ENCODE measurements at regions not wholly inside any gene's neighbourhood (a gene's known extent, or its start where the extent isn't known, plus 50 kb on each side); places are given as distances from the start of the nearest gene placed in this dataset.

DNA sequence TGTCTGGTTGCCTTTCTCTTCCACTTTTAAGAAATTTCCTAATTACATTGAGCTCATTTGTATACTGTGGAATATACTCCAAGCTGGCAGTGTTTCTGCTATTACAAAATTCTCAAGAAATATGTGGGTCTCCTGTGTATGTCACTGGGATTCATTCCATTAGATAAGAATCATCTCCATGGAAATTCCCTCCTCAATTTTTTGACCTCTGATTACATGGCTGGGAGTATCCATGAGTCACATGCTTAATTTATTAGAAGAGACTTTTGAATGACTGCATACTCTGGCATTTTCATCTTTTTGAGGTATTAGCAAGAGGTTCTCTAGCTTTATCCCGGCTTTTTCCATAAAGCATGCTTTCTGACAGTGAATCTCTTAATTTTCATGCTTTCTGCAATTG is 665.5 kb upstream of the CNTNAP5 start:
- Mint-ChIP-seq H3K27me3 (no peaks in the 10 kb centered on the region), H3K27ac (no peak overlapping the region), H3K9me3 (peaks cover 36% of the 10 kb centered on the region), H3K4me3 (no peak overlapping the region), H3K4me1 (ENCODE audit: low read depth) (no peaks in the 10 kb centered on the region), H3K36me3 (ENCODE audit: low read depth) (no peaks in the 10 kb centered on the region)
- intact Hi-C loops (cut with micrococcal nuclease), result no loop called here

- no peak overlapping the region for H3K27ac Mint-ChIP-seq
- intact Hi-C loops (cut with micrococcal nuclease), result no loop called here
These were observed 662.2 kb upstream of the CNTNAP5 start for GRCh38 chr2:123362671-123363440.

DNA sequence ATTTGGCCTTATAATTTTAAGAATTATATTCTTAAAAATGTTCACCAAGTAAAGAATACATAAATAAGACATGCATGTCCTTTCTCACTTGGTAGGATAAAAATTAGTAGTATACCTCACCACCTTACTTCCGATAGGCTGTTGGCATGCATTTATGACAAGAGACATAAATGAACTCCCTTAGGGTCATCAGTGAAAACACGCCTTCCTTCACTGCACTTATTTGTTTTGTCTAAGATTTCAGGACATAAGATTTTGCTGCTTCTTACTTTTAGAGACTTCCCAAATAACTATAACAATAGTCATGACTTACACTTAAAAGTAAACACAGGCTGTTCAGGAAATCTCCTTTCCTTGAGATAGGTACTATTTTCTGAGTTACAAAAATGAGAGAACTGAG is 661.3 kb upstream of the CNTNAP5 start:
- Mint-ChIP-seq H3K9me3 (peaks cover 46% of the 10 kb centered on the region), H3K36me3 (ENCODE audit: low read depth) (no peaks in the 10 kb centered on the region), H3K27me3 (no peaks in the 10 kb centered on the region), H3K4me1 (ENCODE audit: low read depth) (no peaks in the 10 kb centered on the region), H3K4me3 (no peak overlapping the region), H3K27ac (no peak overlapping the region)
- intact Hi-C loops (cut with micrococcal nuclease), result no loop called here

More at GRCh38 chr2:123362671-123363440, 662.2 kb upstream of the CNTNAP5 start:
- peaks cover 42% of the 10 kb centered on the region for H3K9me3 Mint-ChIP-seq
- no peaks in the 10 kb centered on the region for H3K27me3 Mint-ChIP-seq
- H3K4me1 Mint-ChIP-seq (ENCODE audit: low read depth), result no peaks in the 10 kb centered on the region
- no peak overlapping the region for H3K4me3 Mint-ChIP-seq
- no peaks in the 10 kb centered on the region for H3K36me3 Mint-ChIP-seq (ENCODE audit: low read depth)

GRCh38 chr2:123364243-123364896 is 660.7 kb upstream of the CNTNAP5 start:
- H3K4me1 Mint-ChIP-seq (ENCODE audit: low read depth), result no peaks in the 10 kb centered on the region
- H3K27me3 Mint-ChIP-seq, result no peaks in the 10 kb centered on the region
- intact Hi-C loops (cut with micrococcal nuclease), result no loop called here
- no peak overlapping the region for H3K4me3 Mint-ChIP-seq
- no peaks in the 10 kb centered on the region for H3K36me3 Mint-ChIP-seq (ENCODE audit: low read depth)
- no peak overlapping the region for H3K27ac Mint-ChIP-seq
- peaks cover 50% of the 10 kb centered on the region for H3K9me3 Mint-ChIP-seq

- Mint-ChIP-seq H3K36me3 (ENCODE audit: low read depth) (no peaks in the 10 kb centered on the region), H3K9me3 (peaks cover 45% of the 10 kb centered on the region), H3K27ac (no peak overlapping the region), H3K4me1 (ENCODE audit: low read depth) (no peaks in the 10 kb centered on the region), H3K4me3 (no peak overlapping the region), H3K27me3 (no peaks in the 10 kb centered on the region)
- intact Hi-C loops (cut with micrococcal nuclease), result no loop called here
These were observed 658.7 kb upstream of the CNTNAP5 start for GRCh38 chr2:123366239-123366837.

DNA sequence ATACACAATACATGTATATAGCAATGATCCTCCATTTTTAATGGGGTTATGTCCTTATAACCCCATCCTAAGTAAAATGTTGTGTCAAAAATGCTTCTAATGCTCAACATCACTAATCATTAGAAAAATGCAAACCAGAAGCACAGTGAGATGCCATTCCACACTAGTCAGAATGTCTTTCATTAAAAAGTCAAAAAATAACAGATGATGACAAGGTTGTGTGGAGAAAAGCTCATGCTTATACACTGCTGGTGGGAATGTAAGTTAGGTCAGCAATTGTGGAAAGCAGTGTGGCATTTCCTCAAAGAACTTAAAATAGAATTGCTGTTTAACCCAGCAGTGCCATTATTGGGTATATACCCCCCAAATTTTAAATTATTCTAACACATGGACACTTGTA is 654.9 kb upstream of the CNTNAP5 start:
- H3K4me1 Mint-ChIP-seq (ENCODE audit: low read depth), result no peaks in the 10 kb centered on the region
- no peaks in the 10 kb centered on the region for H3K27me3 Mint-ChIP-seq
- H3K27ac Mint-ChIP-seq, result no peak overlapping the region
- no peak overlapping the region for H3K4me3 Mint-ChIP-seq
- H3K36me3 Mint-ChIP-seq (ENCODE audit: low read depth), result no peaks in the 10 kb centered on the region
- intact Hi-C loops (cut with micrococcal nuclease), result no loop called here
- H3K9me3 Mint-ChIP-seq, result peaks cover 42% of the 10 kb centered on the region

DNA sequence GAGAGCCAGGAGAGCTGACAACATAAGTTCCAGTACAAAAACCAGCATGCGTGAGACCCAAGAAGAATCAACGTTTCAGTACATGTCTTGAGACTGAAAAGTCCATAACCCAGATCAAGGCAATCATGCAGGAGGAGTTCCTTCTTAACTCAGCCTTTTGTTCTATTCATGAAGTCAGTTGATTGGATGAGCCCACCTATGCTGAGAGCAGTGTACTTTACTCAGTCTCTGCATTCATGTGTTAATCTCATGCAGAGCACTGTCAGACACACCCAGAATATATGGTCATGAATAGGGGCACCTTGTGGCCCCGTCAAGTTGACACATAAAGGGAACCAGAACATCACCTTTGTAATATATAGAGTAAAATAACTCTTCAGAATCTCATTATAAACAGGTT is 653.6 kb upstream of the CNTNAP5 start:
- no peak overlapping the region for H3K27ac Mint-ChIP-seq
- H3K4me1 Mint-ChIP-seq (ENCODE audit: low read depth), result no peaks in the 10 kb centered on the region
- intact Hi-C loops (cut with micrococcal nuclease), result no loop called here
- H3K9me3 Mint-ChIP-seq, result peaks cover 42% of the 10 kb centered on the region
- H3K27me3 Mint-ChIP-seq, result no peaks in the 10 kb centered on the region
- no peak overlapping the region for H3K4me3 Mint-ChIP-seq
- no peaks in the 10 kb centered on the region for H3K36me3 Mint-ChIP-seq (ENCODE audit: low read depth)

GRCh38 chr2:123380370-123380935 is 644.6 kb upstream of the CNTNAP5 start:
- peaks cover 62% of the 10 kb centered on the region for H3K9me3 Mint-ChIP-seq
- H3K4me1 Mint-ChIP-seq (ENCODE audit: low read depth), result no peaks in the 10 kb centered on the region
- H3K4me3 Mint-ChIP-seq, result no peak overlapping the region
- intact Hi-C loops (cut with micrococcal nuclease), result no loop called here
- H3K27me3 Mint-ChIP-seq, result no peaks in the 10 kb centered on the region
- no peaks in the 10 kb centered on the region for H3K36me3 Mint-ChIP-seq (ENCODE audit: low read depth)
- H3K27ac Mint-ChIP-seq, result no peak overlapping the region

- intact Hi-C loops (cut with micrococcal nuclease), result no loop called here
These were observed 609.4 kb upstream of the CNTNAP5 start for GRCh38 chr2:123415678-123416077.

GRCh38 chr2:123419976-123420375 is 605.1 kb upstream of the CNTNAP5 start:
- no peak overlapping the region for H3K27ac Mint-ChIP-seq
- H3K36me3 Mint-ChIP-seq (ENCODE audit: low read depth), result no peaks in the 10 kb centered on the region
- peaks cover 38% of the 10 kb centered on the region for H3K9me3 Mint-ChIP-seq
- intact Hi-C loops (cut with micrococcal nuclease), result no loop called here
- H3K4me1 Mint-ChIP-seq (ENCODE audit: low read depth), result no peaks in the 10 kb centered on the region
- H3K4me3 Mint-ChIP-seq, result no peak overlapping the region
- no peaks in the 10 kb centered on the region for H3K27me3 Mint-ChIP-seq

More at GRCh38 chr2:123415678-123416077, 609.4 kb upstream of the CNTNAP5 start:
- Mint-ChIP-seq H3K4me3 (no peak overlapping the region), H3K36me3 (ENCODE audit: low read depth) (no peaks in the 10 kb centered on the region), H3K4me1 (ENCODE audit: low read depth) (no peaks in the 10 kb centered on the region), H3K9me3 (peaks cover 34% of the 10 kb centered on the region), H3K27ac (no peak overlapping the region), H3K27me3 (no peaks in the 10 kb centered on the region)

DNA sequence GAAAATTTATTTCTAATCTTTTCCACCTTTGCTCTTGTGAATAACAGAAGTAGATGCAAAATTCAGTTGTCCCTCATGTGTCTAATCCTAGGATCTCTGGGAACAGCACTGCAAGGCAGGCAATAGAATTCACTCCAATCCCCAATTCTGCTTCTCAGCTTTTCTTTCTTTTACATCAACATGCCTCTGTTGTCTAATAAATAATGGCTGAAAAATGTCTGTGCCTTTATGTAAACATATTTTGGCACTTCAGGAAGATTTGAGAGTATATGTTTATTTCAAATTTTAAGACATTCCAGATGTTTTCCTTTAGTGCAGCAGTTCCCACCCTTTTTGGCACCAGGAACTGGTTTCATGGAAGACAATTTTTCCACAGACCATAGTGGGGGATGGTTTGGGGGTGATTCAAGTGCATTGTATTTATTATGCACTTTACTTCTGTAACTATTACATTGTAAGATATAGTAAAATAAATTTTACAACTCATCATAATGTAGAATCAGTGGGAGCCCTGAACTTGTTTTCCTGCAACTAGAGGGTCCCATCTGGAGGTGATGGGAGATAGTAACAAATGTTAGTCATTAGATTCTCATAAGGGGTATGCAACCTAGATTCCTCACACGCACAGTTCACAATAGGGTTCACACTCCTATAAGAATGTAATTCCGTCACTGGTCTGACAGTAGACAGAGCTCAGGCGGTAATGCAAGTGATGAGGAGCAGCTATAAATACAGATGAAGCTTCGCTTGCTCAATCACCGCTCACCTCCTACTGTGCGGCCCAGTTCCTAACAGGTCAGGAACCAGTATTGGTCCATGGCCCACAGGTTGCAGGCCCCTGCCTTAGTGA is 590.3 kb upstream of the CNTNAP5 start:
- intact Hi-C loops (cut with micrococcal nuclease), result no loop called here
- no peaks in the 10 kb centered on the region for H3K36me3 Mint-ChIP-seq (ENCODE audit: low read depth)
- no peaks in the 10 kb centered on the region for H3K4me1 Mint-ChIP-seq (ENCODE audit: low read depth)
- H3K4me3 Mint-ChIP-seq, result no peak overlapping the region
- H3K9me3 Mint-ChIP-seq, result peaks cover 37% of the 10 kb centered on the region
- no peaks in the 10 kb centered on the region for H3K27me3 Mint-ChIP-seq
- no peak overlapping the region for H3K27ac Mint-ChIP-seq

GRCh38 chr2:123438251-123438650 is 586.8 kb upstream of the CNTNAP5 start:
- Mint-ChIP-seq H3K9me3 (peaks cover 39% of the 10 kb centered on the region), H3K4me3 (no peak overlapping the region), H3K27me3 (no peaks in the 10 kb centered on the region), H3K36me3 (ENCODE audit: low read depth) (no peaks in the 10 kb centered on the region), H3K4me1 (ENCODE audit: low read depth) (no peaks in the 10 kb centered on the region), H3K27ac (no peak overlapping the region)
- intact Hi-C loops (cut with micrococcal nuclease), result no loop called here

GRCh38 chr2:123438675-123439074 is 586.4 kb upstream of the CNTNAP5 start:
- Mint-ChIP-seq H3K4me1 (ENCODE audit: low read depth) (no peaks in the 10 kb centered on the region), H3K36me3 (ENCODE audit: low read depth) (no peaks in the 10 kb centered on the region), H3K4me3 (no peak overlapping the region), H3K27me3 (no peaks in the 10 kb centered on the region), H3K9me3 (peaks cover 35% of the 10 kb centered on the region), H3K27ac (no peak overlapping the region)
- intact Hi-C loops (cut with micrococcal nuclease), result no loop called here

Measured in dendritic cell treated with granulocyte-macrophage colony-stimulating factor and Interleukin-4, amounts not matched to agents 40 ng/mL and 50 ng/mL, for 4 days (primary cell).